Activated T-cell treated with anti-CD3 and anti-CD28 coated beads, Interleukin-2, amount 50 U/mL, for 1 hour (primary cell): ENCODE measurements at regions not wholly inside any gene's neighbourhood (a gene's known extent, or its start where the extent isn't known, plus 50 kb on each side); places are given as distances from the start of the nearest gene placed in this dataset.
"Not testable (repeated sequence)": the region's sequence is repeated elsewhere in the genome, so short reads cannot be mapped to it uniquely, and the experiment has no call there.

Experiments used
- DNase-seq: peaks from one replicate; pipeline ENCODE4 v3.0.0-alpha.2; 2020

- DNase-seq, result no peak
These were observed 444.9 kb downstream of the SOX9 start for GRCh38 chr17:72565758-72566157.

GRCh38 chr17:72566671-72567484 lies 446.1 kb downstream of the SOX9 start:
- no peak for DNase-seq

- no peak for DNase-seq
These were observed 447.0 kb downstream of the SOX9 start for GRCh38 chr17:72567774-72568173.

GRCh38 chr17:72569148-72569946 lies 448.5 kb downstream of the SOX9 start:
- DNase-seq, result no peak

- no peak for DNase-seq
These were observed 451.1 kb downstream of the SOX9 start for GRCh38 chr17:72571813-72572396.

- DNase-seq, result no peak
These were observed 452.0 kb downstream of the SOX9 start for GRCh38 chr17:72572604-72573491.

GRCh38 chr17:72573492-72573801 lies 452.6 kb downstream of the SOX9 start:
- not testable (repeated sequence) for DNase-seq

GRCh38 chr17:72574675-72575510 lies 454.1 kb downstream of the SOX9 start:
- DNase-seq, result no peak

- DNase-seq, result no peak
These were observed 454.9 kb downstream of the SOX9 start for GRCh38 chr17:72575542-72576233.

GRCh38 chr17:72576289-72576759 lies 455.5 kb downstream of the SOX9 start:
- DNase-seq, result no peak

GRCh38 chr17:72578817-72579470 lies 458.1 kb downstream of the SOX9 start:
- DNase-seq, result no peak

- DNase-seq, result no peak
These were observed 459.1 kb downstream of the SOX9 start for GRCh38 chr17:72579990-72580320.

GRCh38 chr17:72580321-72581127 lies 459.7 kb downstream of the SOX9 start:
- DNase-seq, result no peak

- DNase-seq, result no peak
These were observed 466.3 kb downstream of the SOX9 start for GRCh38 chr17:72587156-72587555.

GRCh38 chr17:72587773-72588511 lies 467.1 kb downstream of the SOX9 start:
- DNase-seq, result no peak

GRCh38 chr17:72588561-72588960 lies 467.7 kb downstream of the SOX9 start:
- no peak for DNase-seq

GRCh38 chr17:72588961-72589360 lies 468.1 kb downstream of the SOX9 start:
- no peak for DNase-seq

- no peak for DNase-seq
These were observed 469.6 kb downstream of the SOX9 start for GRCh38 chr17:72590382-72590781.

- DNase-seq, result no peak
These were observed 470.1 kb downstream of the SOX9 start for GRCh38 chr17:72590882-72591281.
